HCT116 (cell line): ENCODE measurements at regions not wholly inside any gene's neighbourhood (a gene's known extent, or its start where the extent isn't known, plus 50 kb on each side); places are given as distances from the start of the nearest gene placed in this dataset.

Source experiments
- ATAC-seq: fragments of 200-7000 bp; cut with Tn5 transposase; 2 replicates; pipeline ENCODE4 v1.9.1; 2020; ENCODE audit warnings: mild to moderate bottlenecking, moderate library complexity
- BruUV-seq: library from RNA; stranded (reverse); fragments of 400-500 nt; replicated peaks from 2 replicates; lab custom pipeline; 2021; lab: Mats Ljungman, UMichigan
- CTCF ChIA-PET: fragments of 300-600 bp; sonication (Branson Sonifier 250); formaldehyde crosslinking; loops from one replicate; lab custom pipeline; 2021; ENCODE audit warnings: antibody characterized with exemption; lab: Charles Lee
- POLR2A ChIA-PET: fragments of 300-600, 350-600 bp; sonication (Branson Sonifier 250); formaldehyde crosslinking; loops from one replicate; lab custom pipeline; 2021; ENCODE audit warnings: antibody characterized with exemption; lab: Charles Lee
- RAD21 ChIA-PET, 2 experiments: fragments of 300-600 bp; sonication (Branson Sonifier 250); formaldehyde crosslinking; loops; one replicate each; lab custom pipeline; 2023; ENCODE audit warnings: low total read pairs in 2 of 2; ENCODE audit not compliant: uncharacterized antibody in 2 of 2, unreplicated experiment in 2 of 2, low non-redundant PET in 1 of 2; lab: Charles Lee
- DNase-seq: peaks from one replicate; pipeline ENCODE4 v3.0.0-alpha.2; 2010; ENCODE audit warnings: low read depth, low spot score
- H2AFZ ChIP-seq: fragments of 200-600 bp; shearing (Covaris generic), sonication (generic); 2 replicates; pipeline ENCODE4 v1.6.1; 2017; ENCODE audit warnings: low read depth, mixed run types, mixed read lengths, antibody characterized with exemption, low read length; ENCODE audit not compliant: poor library complexity, severe bottlenecking
- H3K27ac ChIP-seq: 2 replicates; pipeline ENCODE4 v1.5.1; 2012; ENCODE audit warnings: low read depth, low read length
- H3K27me3 ChIP-seq: fragments of 200-600 bp; sonication (generic); 2 replicates; pipeline ENCODE4 v1.6.1; 2016; ENCODE audit warnings: mixed run types, low read length, mixed read lengths; ENCODE audit not compliant: insufficient read depth
- H3K36me3 ChIP-seq, 2 experiments: fragments of 200-500 bp in 1 of 2; fragments of 200-600 bp in 1 of 2; sonication (Bioruptor generic) in 1 of 2; sonication (generic) in 1 of 2; 2 replicates each; pipeline versions ENCODE4 v1.5.1 to v1.6.1; 2014 to 2016; ENCODE audit warnings: low read length in 2 of 2, inconsistent platforms in 1 of 2, mixed read lengths in 1 of 2, mixed run types in 1 of 2; ENCODE audit not compliant: insufficient read depth in 2 of 2, control insufficient read depth in 1 of 2
- H3K4me1 ChIP-seq, 2 experiments: fragments of 200-600 bp in 1 of 2; sonication (generic) in 1 of 2; 2 replicates each; pipeline versions ENCODE4 v1.5.1 to v1.6.1; 2012 to 2017; ENCODE audit warnings: low read length in 2 of 2, inconsistent platforms in 1 of 2, mild to moderate bottlenecking in 1 of 2, mixed read lengths in 1 of 2, mixed run types in 1 of 2, moderate library complexity in 1 of 2; ENCODE audit not compliant: insufficient read depth in 2 of 2, control insufficient read depth in 1 of 2
- H3K4me2 ChIP-seq: fragments of 200-600 bp; sonication (generic); 2 replicates; pipeline ENCODE4 v1.6.1; 2017; ENCODE audit warnings: mixed run types, low read length, mixed read lengths
- H3K4me3 ChIP-seq, 2 experiments: fragments of 200-600 bp in 1 of 2; sonication (generic) in 1 of 2; replicated peaks in 1 of 2; 2 replicates each; pipeline ENCODE4 v1.5.1; 2011 to 2016; ENCODE audit warnings: low read length in 2 of 2, control low read depth in 1 of 2, low read depth in 1 of 2, mild to moderate bottlenecking in 1 of 2, mixed read lengths in 1 of 2, mixed run types in 1 of 2
- H3K79me2 ChIP-seq: fragments of 200-600 bp; sonication (generic); 2 replicates; pipeline ENCODE4 v1.6.1; 2017; ENCODE audit warnings: mild to moderate bottlenecking, mixed run types, low read length, moderate library complexity, mixed read lengths; ENCODE audit not compliant: insufficient read depth
- H3K9ac ChIP-seq: fragments of 200-600 bp; sonication (generic); 2 replicates; pipeline ENCODE4 v1.6.1; 2016; ENCODE audit warnings: low read length, mixed read lengths
- H3K9me2 ChIP-seq: fragments of 200-600 bp; sonication (generic), shearing (Covaris generic); 2 replicates; pipeline ENCODE4 v1.6.1; 2017; ENCODE audit warnings: mixed run types, mild to moderate bottlenecking, moderate library complexity; ENCODE audit not compliant: insufficient read depth
- H3K9me3 ChIP-seq, 2 experiments: fragments of 200-500 bp in 1 of 2; fragments of 200-600 bp in 1 of 2; sonication (Bioruptor generic) in 1 of 2; sonication (generic) in 1 of 2; 2 replicates each; pipeline ENCODE4 v1.6.1; 2014 to 2017; ENCODE audit warnings: low read length in 2 of 2, mixed read lengths in 2 of 2, inconsistent platforms in 1 of 2, low read depth in 1 of 2, mild to moderate bottlenecking in 1 of 2, mixed run types in 1 of 2, moderate library complexity in 1 of 2; ENCODE audit not compliant: control insufficient read depth in 1 of 2, insufficient read depth in 1 of 2
- H4K20me1 ChIP-seq: fragments of 200-600 bp; sonication (generic), shearing (Covaris generic); 2 replicates; pipeline ENCODE4 v1.6.1; 2017; ENCODE audit warnings: mixed run types, mild to moderate bottlenecking, moderate library complexity; ENCODE audit not compliant: insufficient read depth
- JUND ChIP-seq: IDR thresholded peaks from 2 replicates; pipeline ENCODE4 v1.6.1; 2012
- TCF7L2 ChIP-seq: IDR thresholded peaks from 2 replicates; pipeline ENCODE4 v1.7.0; 2011; ENCODE audit warnings: borderline replicate concordance, inconsistent platforms; ENCODE audit not compliant: insufficient read depth, insufficient read length; ENCODE audit errors: extremely low read depth
- YY1 ChIP-seq: IDR thresholded peaks from 2 replicates; pipeline ENCODE4 v1.6.1; 2011; ENCODE audit warnings: low read length, low read depth, moderate library complexity, mild to moderate bottlenecking; ENCODE audit not compliant: insufficient replicate concordance; ENCODE audit errors: extremely low read depth
- intact Hi-C: fragments of 100-400 bp; cut with micrococcal nuclease; formaldehyde crosslinking; loops from 2 replicates; pipeline ENCODE4 v1.10.0; 2022
- TF ChIP-seq, protein P1 (sequence below): IDR thresholded peaks from 2 replicates; pipeline ENCODE4 v1.6.1; 2012; ENCODE audit warnings: low read depth

DNA sequence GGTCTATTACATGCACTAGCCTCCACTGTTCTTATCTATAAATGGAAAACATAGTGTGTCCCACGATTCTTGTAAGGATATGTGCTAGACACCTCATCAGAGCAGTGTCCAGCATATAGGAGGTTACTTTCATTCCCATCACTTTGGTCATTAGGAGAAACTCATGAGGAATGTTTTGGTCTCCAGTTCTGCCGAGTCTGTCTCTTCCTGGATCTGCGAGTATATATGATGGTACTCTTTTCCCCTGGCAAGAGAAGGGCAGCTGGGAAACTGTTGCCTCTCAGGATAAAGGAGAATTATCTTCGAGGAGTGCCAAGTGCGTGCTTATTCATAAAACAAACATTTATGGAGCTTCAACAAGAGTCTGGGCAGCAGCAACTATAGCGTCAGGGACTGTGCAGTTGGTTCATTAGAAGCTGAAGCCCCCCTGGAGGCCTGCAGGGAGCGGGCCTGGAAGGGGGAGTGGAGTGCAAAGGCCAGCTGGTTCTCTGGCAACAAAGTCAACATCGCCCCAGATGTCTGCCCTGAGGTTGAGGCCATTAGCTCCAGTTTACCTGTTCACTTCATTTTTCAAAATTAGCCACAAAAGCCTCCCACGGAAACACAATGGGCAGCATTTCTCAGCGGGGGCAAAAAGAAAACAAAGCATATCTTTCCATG lies 811.9 kb downstream of the MAFB start (continued):
- TF ChIP-seq, protein P1, sequence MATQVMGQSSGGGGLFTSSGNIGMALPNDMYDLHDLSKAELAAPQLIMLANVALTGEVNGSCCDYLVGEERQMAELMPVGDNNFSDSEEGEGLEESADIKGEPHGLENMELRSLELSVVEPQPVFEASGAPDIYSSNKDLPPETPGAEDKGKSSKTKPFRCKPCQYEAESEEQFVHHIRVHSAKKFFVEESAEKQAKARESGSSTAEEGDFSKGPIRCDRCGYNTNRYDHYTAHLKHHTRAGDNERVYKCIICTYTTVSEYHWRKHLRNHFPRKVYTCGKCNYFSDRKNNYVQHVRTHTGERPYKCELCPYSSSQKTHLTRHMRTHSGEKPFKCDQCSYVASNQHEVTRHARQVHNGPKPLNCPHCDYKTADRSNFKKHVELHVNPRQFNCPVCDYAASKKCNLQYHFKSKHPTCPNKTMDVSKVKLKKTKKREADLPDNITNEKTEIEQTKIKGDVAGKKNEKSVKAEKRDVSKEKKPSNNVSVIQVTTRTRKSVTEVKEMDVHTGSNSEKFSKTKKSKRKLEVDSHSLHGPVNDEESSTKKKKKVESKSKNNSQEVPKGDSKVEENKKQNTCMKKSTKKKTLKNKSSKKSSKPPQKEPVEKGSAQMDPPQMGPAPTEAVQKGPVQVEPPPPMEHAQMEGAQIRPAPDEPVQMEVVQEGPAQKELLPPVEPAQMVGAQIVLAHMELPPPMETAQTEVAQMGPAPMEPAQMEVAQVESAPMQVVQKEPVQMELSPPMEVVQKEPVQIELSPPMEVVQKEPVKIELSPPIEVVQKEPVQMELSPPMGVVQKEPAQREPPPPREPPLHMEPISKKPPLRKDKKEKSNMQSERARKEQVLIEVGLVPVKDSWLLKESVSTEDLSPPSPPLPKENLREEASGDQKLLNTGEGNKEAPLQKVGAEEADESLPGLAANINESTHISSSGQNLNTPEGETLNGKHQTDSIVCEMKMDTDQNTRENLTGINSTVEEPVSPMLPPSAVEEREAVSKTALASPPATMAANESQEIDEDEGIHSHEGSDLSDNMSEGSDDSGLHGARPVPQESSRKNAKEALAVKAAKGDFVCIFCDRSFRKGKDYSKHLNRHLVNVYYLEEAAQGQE, result no peak

DNA sequence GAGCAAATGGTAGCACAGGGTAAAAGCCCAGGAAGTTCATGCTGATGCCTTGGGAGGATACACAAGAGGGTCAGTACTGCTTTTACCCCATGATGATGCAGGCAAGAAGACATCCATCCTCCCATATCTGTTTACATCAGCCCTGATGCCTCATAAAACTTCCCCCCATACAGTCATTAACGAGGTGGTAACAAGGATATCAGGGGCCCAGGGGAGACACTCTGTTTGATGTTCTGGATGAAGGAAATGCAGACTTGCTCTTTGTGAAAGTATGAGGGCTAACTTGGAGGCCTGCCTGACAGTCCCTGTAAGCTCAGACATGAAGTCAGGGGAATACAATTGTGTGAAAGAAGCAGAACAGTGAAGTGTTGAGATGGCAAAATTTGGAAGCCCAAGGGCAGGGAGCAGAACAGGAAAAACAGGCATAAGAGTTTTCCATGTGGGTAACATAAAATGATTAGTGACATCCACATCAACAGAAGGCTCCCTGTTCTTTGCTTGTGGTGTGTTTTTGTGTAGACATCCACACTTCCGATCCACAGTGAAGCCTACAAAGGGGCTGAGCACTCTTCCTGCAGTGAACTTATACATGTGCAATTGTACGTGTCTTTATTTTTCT lies 813.4 kb downstream of the MAFB start:
- Histone ChIP-seq H3K4me2 (no peak overlapping the region), H3K4me3 (no peak overlapping the region), H3K27ac (no peak overlapping the region), H2AFZ (no peak overlapping the region), H3K36me3 (no peaks in the 10 kb centered on the region), H3K9ac (no peak overlapping the region), H3K4me1 (no peaks in the 10 kb centered on the region), H4K20me1 (no peaks in the 10 kb centered on the region), H3K27me3 (no peaks in the 10 kb centered on the region), H3K9me2 (no peaks in the 10 kb centered on the region), H3K9me3 (peaks cover 0 to 4% of the 10 kb centered on the region in 2 experiments; a peak in 2 of 4 replicates), H3K79me2 (no peaks in the 10 kb centered on the region)
- ATAC-seq, result no peak
- POLR2A ChIA-PET, result no interaction called here
- RAD21 ChIA-PET, result no interaction called here
- BruUV-seq, result no TSS peak
- CTCF ChIA-PET, result no interaction called here
- DNase-seq, result no peak
- intact Hi-C loops, result no loop called here
- TF ChIP-seq YY1 (no peak), TCF7L2 (no peak), JUND (no peak)
